Transverse colon (tissue), 4 donors: ENCODE measurements at regions not wholly inside any gene's neighbourhood (a gene's known extent, or its start where the extent isn't known, plus 50 kb on each side); places are given as distances from the start of the nearest gene placed in this dataset.
A peak's percentile ranks its signal among the peaks of the same experiment; 100 is the strongest.

Source experiments
- DNase-seq: peaks from one replicate; pipeline ENCODE4 v3.0.0-alpha.2; 2019
- H3K27ac ChIP-seq, 4 donors: fragments of 200-600 bp; sonication (generic); 2 replicates each; pipeline ENCODE4 v1.5.1; 2016 to 2018; ENCODE audit warnings: inconsistent platforms in 4 of 4
- H3K27me3 ChIP-seq: fragments of 200-600 bp; sonication (generic); 2 replicates; pipeline ENCODE4 v1.5.1; 2017; ENCODE audit warnings: inconsistent platforms
- H3K36me3 ChIP-seq, 4 donors: fragments of 200-600 bp; sonication (generic); 2 replicates each; pipeline ENCODE4 v1.5.1; 2017 to 2019; ENCODE audit warnings: inconsistent platforms in 4 of 4
- H3K4me1 ChIP-seq, 4 donors: fragments of 200-600 bp; sonication (generic); 2 replicates each; pipeline ENCODE4 v1.5.1; 2017 to 2020; ENCODE audit warnings: inconsistent platforms in 4 of 4
- H3K4me3 ChIP-seq, 4 donors: fragments of 200-600 bp; sonication (generic); 1 replicate in 1 of 4; 2 replicates in 3 of 4; pipeline versions ENCODE4 v1.5.1 to v1.6.1; 2017 to 2019; ENCODE audit warnings: inconsistent platforms in 4 of 4
- H3K9me3 ChIP-seq, 2 donors: fragments of 200-600 bp; sonication (generic); 2 replicates each; pipeline ENCODE4 v1.5.1; 2017 to 2019; ENCODE audit warnings: inconsistent platforms in 2 of 2
- CTCF ChIP-seq, 5 experiments: fragments of 200-600 bp in 3 of 5; fragments of 450-650 bp in 2 of 5; sonication (generic) in 3 of 5; IDR thresholded peaks; 1 replicate in 2 of 5; 2 replicates in 3 of 5; pipeline ENCODE4 v1.5.1; 2016 to 2017; ENCODE audit warnings: antibody characterized with exemption in 5 of 5, inconsistent platforms in 3 of 5, mild to moderate bottlenecking in 2 of 5, moderate library complexity in 1 of 5
- EP300 ChIP-seq: sonication (generic); formaldehyde crosslinking; IDR thresholded peaks from one replicate; pipeline ENCODE4 v1.6.1; 2017; ENCODE audit warnings: antibody characterized with exemption, low read depth
- POLR2A ChIP-seq: fragments of 450-650 bp; IDR thresholded peaks from one replicate; pipeline ENCODE4 v1.6.1; 2016; ENCODE audit warnings: antibody characterized with exemption, mild to moderate bottlenecking, moderate library complexity
- POLR2AphosphoS5 ChIP-seq, 3 donors: sonication (generic); formaldehyde crosslinking; IDR thresholded peaks; one replicate each; pipeline ENCODE4 v1.6.1; 2016; ENCODE audit warnings: antibody characterized with exemption in 3 of 3
- WGBS, 2 donors: methylation state at CpG; one replicate each; pipeline ENCODE4 v1.1.5; 2018; ENCODE audit warnings: low coverage in 1 of 2; 5-methylcytosine and 5-hydroxymethylcytosine counted together
- in situ Hi-C, 4 donors: fragments of 200-750 bp; cut with MboI; loops; one replicate each; pipeline versions ENCODE4 v1.15.0 to v1.15.1; 2017; ENCODE audit warnings: low sequenced_read_pairs in 3 of 4, low pct_ligation_motif_present in 1 of 4, low pct_unique_long_range_greater_than_20kb in 1 of 4
- intact Hi-C: fragments of 100-400 bp; cut with DNase I; formaldehyde crosslinking; loops from one replicate; pipeline ENCODE4 v1.15.1; 2023; ENCODE audit warnings: low total_unique reads

GRCh38 chr5:51185850-51186329 is 197.4 kb upstream of the ISL1 start:
- Histone ChIP-seq H3K27ac (no peak overlapping the region), H3K9me3 (no peaks in the 10 kb centered on the region), H3K4me1 (no peaks in the 10 kb centered on the region), H3K36me3 (no peaks in the 10 kb centered on the region), H3K4me3 (no peak overlapping the region), H3K27me3 (no peaks in the 10 kb centered on the region)
- no peak for DNase-seq
- TF ChIP-seq POLR2A (no peak), POLR2AphosphoS5 (IDR thresholded peaks at IDR 0.05) (no peak), EP300 (no peak), CTCF (IDR thresholded peaks at IDR 0.05) (no peak)
- intact Hi-C loops (no loop called here), in situ Hi-C loops (no loop called here)
- whole genome bisulfite sequencing, 2 donors = 60 to 68% methylated on average over 1 to 4 of the region's 4 CpGs

GRCh38 chr5:51188001-51188591 is 195.2 kb upstream of the ISL1 start:
- no peaks in the 10 kb centered on the region for H3K36me3 ChIP-seq
- H3K27me3 ChIP-seq = no peaks in the 10 kb centered on the region
- DNase-seq = no peak
- TF ChIP-seq CTCF (IDR thresholded peaks at IDR 0.05) (no peak), EP300 (no peak), POLR2AphosphoS5 (IDR thresholded peaks at IDR 0.05) (no peak), POLR2A (no peak)
- in situ Hi-C loops = no loop called here
- no peaks in the 10 kb centered on the region for H3K4me1 ChIP-seq
- no peak overlapping the region for H3K27ac ChIP-seq
- 48 to 63% methylated on average over 4 to 6 of the region's 6 CpGs for WGBS, 2 donors
- intact Hi-C loops = no loop called here
- H3K9me3 ChIP-seq = no peaks in the 10 kb centered on the region
- H3K4me3 ChIP-seq = no peak overlapping the region

DNA sequence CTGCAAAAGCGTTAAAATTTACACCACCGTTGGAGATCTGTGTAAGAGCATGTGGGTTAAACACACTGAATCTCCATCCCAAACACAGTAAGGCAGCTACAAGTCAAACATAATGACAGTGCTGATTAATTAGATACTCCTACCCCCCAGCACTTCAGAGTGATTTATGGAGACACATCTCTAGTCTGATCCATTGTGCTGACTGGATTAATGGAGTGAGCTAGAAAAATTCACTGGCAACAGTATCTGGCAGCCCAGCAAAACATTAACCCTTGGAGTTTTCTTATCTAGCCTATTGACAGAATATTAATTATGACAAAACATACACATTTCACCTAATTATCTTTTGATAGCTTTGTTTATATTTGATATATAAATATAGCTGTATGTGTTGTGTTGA is 188.6 kb upstream of the ISL1 start:
- H3K27me3 ChIP-seq = no peaks in the 10 kb centered on the region
- H3K9me3 ChIP-seq = no peaks in the 10 kb centered on the region
- no peak for DNase-seq
- intact Hi-C loops = no loop called here
- WGBS, 2 donors = 4 to 19% methylated on average over 2 of the region's 2 CpGs
- no peak overlapping the region for H3K4me3 ChIP-seq
- no peak for TF ChIP-seq CTCF (IDR thresholded peaks at IDR 0.05)
- no peak for TF ChIP-seq EP300
- no peak for TF ChIP-seq POLR2A
- TF ChIP-seq POLR2AphosphoS5 (IDR thresholded peaks at IDR 0.05) = no peak
- H3K27ac ChIP-seq = no peak overlapping the region
- no peaks in the 10 kb centered on the region for H3K36me3 ChIP-seq
- in situ Hi-C loops = no loop called here
- no peaks in the 10 kb centered on the region for H3K4me1 ChIP-seq

- Histone ChIP-seq H3K9me3 (no peaks in the 10 kb centered on the region), H3K27ac (no peak overlapping the region), H3K36me3 (no peaks in the 10 kb centered on the region), H3K4me3 (no peak overlapping the region), H3K27me3 (no peaks in the 10 kb centered on the region), H3K4me1 (no peaks in the 10 kb centered on the region)
- in situ Hi-C loops = no loop called here
- peak; percentile 27 for DNase-seq
- TF ChIP-seq EP300 (no peak), CTCF (IDR thresholded peaks at IDR 0.05) (no peak), POLR2A (no peak), POLR2AphosphoS5 (IDR thresholded peaks at IDR 0.05) (peak in 1 of 3 donors; percentile 71)
- 36 to 40% methylated on average over 6 of the region's 6 CpGs for WGBS, 2 donors
- intact Hi-C loops = no loop called here
Measured at GRCh38 chr5:51201024-51201423, 182.2 kb upstream of the ISL1 start.
